K562 (cell line): ENCODE measurements at regions not wholly inside any gene's neighbourhood (a gene's known extent, or its start where the extent isn't known, plus 50 kb on each side); places are given as distances from the start of the nearest gene placed in this dataset.

ENCODE experiments used
- ATAC-seq: fragments of 200-7000 bp; cut with Tn5 transposase; 3 replicates; pipeline ENCODE4 v1.9.1; 2020; ENCODE audit warnings: moderate library complexity
- BruUV-seq: library from RNA; stranded (reverse); fragments of 400-500 nt; replicated peaks from 2 replicates; lab custom pipeline; 2021; lab: Mats Ljungman, UMichigan
- CTCF ChIA-PET: fragments of 300-600 bp; formaldehyde crosslinking; extraction: SDS; loops from one replicate; lab custom pipeline; 2021; ENCODE audit warnings: low intra/inter-chr PET ratio; lab: Yijun Ruan, JAX
- POLR2A ChIA-PET: fragments of 300-600, 350-650 bp; sonication (Branson Sonifier 250); formaldehyde crosslinking; extraction: SDS; loops from one replicate; lab custom pipeline; 2021; ENCODE audit warnings: antibody characterized with exemption, inconsistent platforms; lab: Yijun Ruan, JAX
- DNase-seq, 4 experiments: peaks; one replicate each; pipeline versions ENCODE4 v3.0.0 to v3.0.0-alpha.2; 2011 to 2018; ENCODE audit warnings: low spot score in 3 of 4, mixed read lengths in 3 of 4; ENCODE audit errors: extremely low read depth in 1 of 4
- FAIRE-seq: peaks from 2 replicates; lab custom pipeline; 2011; peaks lifted over from hg19 to GRCh38; lab: Jason Lieb, UNC
- H2AFZ ChIP-seq: 2 replicates; pipeline ENCODE4 v1.6.0; 2011; ENCODE audit warnings: low read depth, low read length, control low read depth, inconsistent platforms
- H3K27ac ChIP-seq: fragments of 200-600 bp; 3 replicates; pipeline ENCODE4 v1.8.0; 2011; ENCODE audit warnings: low read depth, mild to moderate bottlenecking, control low read depth, inconsistent platforms, low read length, moderate library complexity, mixed read lengths; ENCODE audit errors: extremely low read depth
- H3K27me3 ChIP-seq, 2 experiments: fragments of 300-600 bp in 1 of 2; 2 replicates in 1 of 2; 3 replicates in 1 of 2; pipeline versions ENCODE4 v1.6.0 to v1.8.0; 2011; ENCODE audit warnings: inconsistent platforms in 2 of 2, low read length in 2 of 2, mild to moderate bottlenecking in 1 of 2, mixed read lengths in 1 of 2, moderate library complexity in 1 of 2; ENCODE audit not compliant: control insufficient read depth in 2 of 2, insufficient read depth in 2 of 2
- H3K36me3 ChIP-seq: fragments of 300-600 bp; 3 replicates; pipeline ENCODE4 v1.8.0; 2011; ENCODE audit warnings: mild to moderate bottlenecking, low read length, inconsistent platforms; ENCODE audit not compliant: control insufficient read depth, insufficient read depth
- H3K4me1 ChIP-seq, 2 experiments: fragments of 200-600 bp in 1 of 2; replicated peaks in 1 of 2; 2 replicates in 1 of 2; 3 replicates in 1 of 2; pipeline versions ENCODE4 v1.5.1 to v1.8.0; 2011; ENCODE audit warnings: inconsistent platforms in 2 of 2, low read length in 2 of 2, mild to moderate bottlenecking in 1 of 2, mixed read lengths in 1 of 2, moderate library complexity in 1 of 2; ENCODE audit not compliant: control insufficient read depth in 2 of 2, insufficient read depth in 2 of 2
- H3K4me2 ChIP-seq: 2 replicates; pipeline ENCODE4 v1.6.1; 2011; ENCODE audit warnings: low read length, control low read depth, inconsistent platforms, mixed read lengths; ENCODE audit not compliant: insufficient read depth
- H3K4me3 ChIP-seq: fragments of 200-600 bp; sonication (generic), shearing (Covaris generic); 2 replicates; pipeline ENCODE4 v1.5.1; 2016; ENCODE audit warnings: control low read depth, inconsistent platforms
- H3K79me2 ChIP-seq: fragments of 200-600 bp; 3 replicates; pipeline ENCODE4 v1.8.0; 2011; ENCODE audit warnings: low read length, inconsistent platforms; ENCODE audit not compliant: control insufficient read depth, insufficient read depth
- H3K9ac ChIP-seq, 2 experiments: 2 replicates each; pipeline versions ENCODE4 v1.6.0 to v1.6.1; 2011; ENCODE audit warnings: low read depth in 2 of 2, low read length in 2 of 2, control low read depth in 1 of 2, inconsistent platforms in 1 of 2, mild to moderate bottlenecking in 1 of 2, mixed read lengths in 1 of 2; ENCODE audit not compliant: insufficient read depth in 1 of 2
- H3K9me1 ChIP-seq: one replicate; pipeline ENCODE4 v1.6.0; 2011; ENCODE audit warnings: inconsistent platforms, mild to moderate bottlenecking, low read length, moderate library complexity; ENCODE audit not compliant: control insufficient read depth, insufficient read depth
- H3K9me3 ChIP-seq: replicated peaks from 2 replicates; pipeline ENCODE4 v1.5.1; 2011; ENCODE audit warnings: low read depth, low read length, inconsistent platforms; ENCODE audit not compliant: control insufficient read depth, insufficient read depth
- H4K20me1 ChIP-seq: replicated peaks from 2 replicates; pipeline ENCODE4 v1.6.1; 2011; ENCODE audit warnings: low read length, inconsistent platforms, mixed read lengths; ENCODE audit not compliant: control insufficient read depth, insufficient read depth
- DACH1 ChIP-seq: fragments of 450-650 bp; IDR thresholded peaks from 2 replicates; pipeline ENCODE4 v1.6.1; 2018; ENCODE audit not compliant: partially characterized antibody
- GABPA ChIP-seq: fragments of 200-800 bp; sonication (Bioruptor generic); conservative IDR thresholded peaks from 2 replicates; pipeline ENCODE4 v1.6.1; 2016; ENCODE audit warnings: low read depth, missing genetic modification characterization, missing compliant biosample characterization
- HLTF ChIP-seq: fragments of 450-650 bp; IDR thresholded peaks from 2 replicates; pipeline ENCODE4 v1.6.1; 2016
- ILK ChIP-seq: fragments of 450-650 bp; IDR thresholded peaks from 2 replicates; pipeline ENCODE4 v1.6.1; 2016; ENCODE audit warnings: missing genetic modification characterization, low read depth, mild to moderate bottlenecking, missing compliant biosample characterization, moderate library complexity, borderline replicate concordance
- L3MBTL2 ChIP-seq: fragments of 450-650 bp; IDR thresholded peaks from 2 replicates; pipeline ENCODE4 v1.6.1; 2016; ENCODE audit warnings: mild to moderate bottlenecking, moderate library complexity
- THAP7 ChIP-seq: fragments of 250-450 bp; sonication (Bioruptor Pico); IDR thresholded peaks from 2 replicates; pipeline ENCODE4 v1.5.0; 2021
- ZBTB40 ChIP-seq, 2 experiments: fragments of 450-650 bp in 1 of 2; sonication (generic) in 1 of 2; formaldehyde crosslinking in 1 of 2; IDR thresholded peaks; 2 replicates each; pipeline versions ENCODE4 v1.7.1 to v1.9.0; 2016 to 2022; ENCODE audit warnings: inconsistent platforms in 1 of 2, mild to moderate bottlenecking in 1 of 2, missing genetic modification reagents in 1 of 2
- ZC3H8 ChIP-seq: fragments of 450-650 bp; IDR thresholded peaks from 2 replicates; pipeline ENCODE4 v1.6.1; 2017
- WGBS: fragments of 100-300 bp; shearing (Covaris generic); methylation state at CpG from one replicate; pipeline ENCODE4 v1.1.6; 2016; ENCODE audit warnings: low coverage, mixed read lengths; ENCODE audit not compliant: insufficient coverage; ENCODE audit errors: missing lambda C conversion rate; 5-methylcytosine and 5-hydroxymethylcytosine counted together
- in situ Hi-C: fragments of 300-500 bp; cut with MboI; formaldehyde crosslinking; loops from 4 replicates; pipeline ENCODE4 v1.15.0; 2018; ENCODE audit warnings: inconsistent platforms, mixed read lengths
- intact Hi-C: fragments of 100-400 bp; cut with micrococcal nuclease; formaldehyde crosslinking; loops from 2 replicates; pipeline ENCODE4 v1.14.2; 2022

- intact Hi-C loops (loop anchor here (5.0 kb wide), 2 partner anchors 67 to 98 kb away; no protein-coding TSS in a partner anchor), in situ Hi-C loops (no loop called here)
- Histone ChIP-seq H3K9ac (no peak overlapping the region), H3K27ac (no peak overlapping the region), H3K9me3 (no peaks in the 10 kb centered on the region), H3K4me3 (no peak overlapping the region), H4K20me1 (no peaks in the 10 kb centered on the region), H3K36me3 (peaks cover 2% of the 10 kb centered on the region; the same call in 1 of the 3 replicates), H3K9me1 (no peaks in the 10 kb centered on the region), H3K4me1 (peaks cover 13 to 17% of the 10 kb centered on the region in 2 experiments; a peak in 4 of 5 replicates), H3K4me2 (no peak overlapping the region), H2AFZ (no peak overlapping the region), H3K79me2 (peaks cover 6% of the 10 kb centered on the region; the same call in 1 of the 3 replicates), H3K27me3 (no peaks in the 10 kb centered on the region)
- BruUV-seq = no TSS peak
- 73% methylated on average over 3 of the region's 3 CpGs for WGBS
- ChIA-PET CTCF (no interaction called here), POLR2A (no interaction called here)
- FAIRE-seq = no peak
- TF ChIP-seq ILK = no peak
- TF ChIP-seq HLTF = no peak
- TF ChIP-seq ZBTB40 (IDR thresholded peaks at IDR 0.05) = no peak
- no peak for TF ChIP-seq ZBTB40 (CRISPR knock-in tag; IDR thresholded peaks at IDR 0.05)
- no peak for TF ChIP-seq ZC3H8
- no peak for TF ChIP-seq THAP7
- no peak for TF ChIP-seq GABPA (tag)
- peak; percentile 93 for TF ChIP-seq DACH1
- no peak for TF ChIP-seq L3MBTL2
- no peak for ATAC-seq
- no peak for DNase-seq
These were observed 402.4 kb downstream of the SEMA3D start for GRCh38 chr7:84784450-84784849.
